Stimulated activated CD8-positive, alpha-beta memory T cell treated with anti-CD3 and anti-CD28 coated beads, Interleukin-2, amount 100 ng/mL, for 1 hour (primary cell): ENCODE measurements at regions not wholly inside any gene's neighbourhood (a gene's known extent, or its start where the extent isn't known, plus 50 kb on each side); places are given as distances from the start of the nearest gene placed in this dataset.
"Not testable (repeated sequence)": the region's sequence is repeated elsewhere in the genome, so short reads cannot be mapped to it uniquely, and the experiment has no call there.

ENCODE experiments used
- DNase-seq, 2 donors: peaks; one replicate each; pipeline ENCODE4 v3.0.0-alpha.2; 2020; ENCODE audit warnings: low read depth in 2 of 2

GRCh38 chr14:39673734-39674133 is 241.5 kb upstream of the FBXO33 start:
- no peak for DNase-seq

- no peak for DNase-seq
These were observed 241.1 kb upstream of the FBXO33 start for GRCh38 chr14:39673270-39673711.

- no peak for DNase-seq
These were observed 236.2 kb upstream of the FBXO33 start for GRCh38 chr14:39668449-39668848.

- DNase-seq = no peak
These were observed 234.2 kb upstream of the FBXO33 start for GRCh38 chr14:39666386-39666785.

- DNase-seq = no peak
These were observed 232.8 kb upstream of the FBXO33 start for GRCh38 chr14:39665075-39665475.

- DNase-seq = no peak
These were observed 232.4 kb upstream of the FBXO33 start for GRCh38 chr14:39664646-39665045.

GRCh38 chr14:39641224-39641623 is 209.0 kb upstream of the FBXO33 start:
- DNase-seq = no peak

GRCh38 chr14:39639009-39639408 is 206.8 kb upstream of the FBXO33 start:
- not testable (repeated sequence) for DNase-seq

GRCh38 chr14:39628087-39628486 is 195.9 kb upstream of the FBXO33 start:
- DNase-seq = no peak

- DNase-seq = no peak
These were observed 194.7 kb upstream of the FBXO33 start for GRCh38 chr14:39626589-39627576.

GRCh38 chr14:39621678-39622077 is 189.4 kb upstream of the FBXO33 start:
- DNase-seq = no peak

- no peak for DNase-seq
These were observed 189.0 kb upstream of the FBXO33 start for GRCh38 chr14:39621223-39621622.

- DNase-seq = no peak
These were observed 185.3 kb upstream of the FBXO33 start for GRCh38 chr14:39617537-39617936.

GRCh38 chr14:39615352-39615751 is 183.1 kb upstream of the FBXO33 start:
- no peak for DNase-seq

GRCh38 chr14:39614297-39614923 is 182.2 kb upstream of the FBXO33 start:
- no peak for DNase-seq

GRCh38 chr14:39609119-39609518 is 176.9 kb upstream of the FBXO33 start:
- DNase-seq = no peak

- no peak for DNase-seq
These were observed 175.7 kb upstream of the FBXO33 start for GRCh38 chr14:39607978-39608377.

GRCh38 chr14:39603942-39604341 is 171.7 kb upstream of the FBXO33 start:
- no peak for DNase-seq

- DNase-seq = no peak
These were observed 161.1 kb upstream of the FBXO33 start for GRCh38 chr14:39593377-39593776.

GRCh38 chr14:39592116-39592789 is 160.0 kb upstream of the FBXO33 start:
- no peak for DNase-seq

GRCh38 chr14:39589882-39590281 is 157.6 kb upstream of the FBXO33 start:
- not testable (repeated sequence) for DNase-seq

GRCh38 chr14:39582028-39582654 is 149.9 kb upstream of the FBXO33 start:
- no peak for DNase-seq
